Prostate gland (tissue), 2 donors: ENCODE measurements at regions not wholly inside any gene's neighbourhood (a gene's known extent, or its start where the extent isn't known, plus 50 kb on each side); places are given as distances from the start of the nearest gene placed in this dataset.

Experiments used
- DNase-seq: peaks from one replicate; pipeline ENCODE4 v3.0.0-alpha.2; 2019; ENCODE audit warnings: low spot score
- H3K27ac ChIP-seq, 2 donors: fragments of 200-600 bp; sonication (generic); 2 replicates each; pipeline ENCODE4 v1.5.1; 2017 to 2019
- H3K27me3 ChIP-seq: fragments of 200-600 bp; sonication (generic); replicated peaks from 2 replicates; pipeline ENCODE4 v1.5.1; 2019; ENCODE audit not compliant: insufficient read depth
- H3K36me3 ChIP-seq, 2 donors: fragments of 200-600 bp; sonication (generic); 1 replicate in 1 of 2; 2 replicates in 1 of 2; pipeline versions ENCODE4 v1.5.1 to v1.8.1; 2017 to 2019
- H3K4me1 ChIP-seq: fragments of 200-600 bp; sonication (generic); replicated peaks from 2 replicates; pipeline ENCODE4 v1.5.1; 2019
- H3K4me3 ChIP-seq, 2 donors: fragments of 200-600 bp; sonication (generic); 2 replicates each; pipeline ENCODE4 v1.5.1; 2017 to 2019
- H3K9me3 ChIP-seq: fragments of 200-600 bp; sonication (generic); 2 replicates; pipeline ENCODE4 v1.5.1; 2017
- CTCF ChIP-seq, 4 experiments: fragments of 200-600 bp in 2 of 4; fragments of 450-650 bp in 2 of 4; sonication (generic) in 2 of 4; IDR thresholded peaks; 1 replicate in 3 of 4; 2 replicates in 1 of 4; pipeline ENCODE4 v1.5.1; 2016 to 2019; ENCODE audit warnings: antibody characterized with exemption in 4 of 4, mild to moderate bottlenecking in 2 of 4, moderate library complexity in 2 of 4
- POLR2A ChIP-seq: fragments of 450-650 bp; IDR thresholded peaks from one replicate; pipeline ENCODE4 v1.6.1; 2016; ENCODE audit warnings: antibody characterized with exemption, mild to moderate bottlenecking
- POLR2AphosphoS5 ChIP-seq: sonication (generic); formaldehyde crosslinking; IDR thresholded peaks from one replicate; pipeline ENCODE4 v1.6.1; 2017; ENCODE audit warnings: antibody characterized with exemption
- WGBS: methylation state at CpG from one replicate; pipeline ENCODE4 v1.1.5; 2018; 5-methylcytosine and 5-hydroxymethylcytosine counted together
- intact Hi-C: fragments of 100-400 bp; cut with DNase I; formaldehyde crosslinking; loops from one replicate; pipeline ENCODE4 v1.14.2; 2022

DNA sequence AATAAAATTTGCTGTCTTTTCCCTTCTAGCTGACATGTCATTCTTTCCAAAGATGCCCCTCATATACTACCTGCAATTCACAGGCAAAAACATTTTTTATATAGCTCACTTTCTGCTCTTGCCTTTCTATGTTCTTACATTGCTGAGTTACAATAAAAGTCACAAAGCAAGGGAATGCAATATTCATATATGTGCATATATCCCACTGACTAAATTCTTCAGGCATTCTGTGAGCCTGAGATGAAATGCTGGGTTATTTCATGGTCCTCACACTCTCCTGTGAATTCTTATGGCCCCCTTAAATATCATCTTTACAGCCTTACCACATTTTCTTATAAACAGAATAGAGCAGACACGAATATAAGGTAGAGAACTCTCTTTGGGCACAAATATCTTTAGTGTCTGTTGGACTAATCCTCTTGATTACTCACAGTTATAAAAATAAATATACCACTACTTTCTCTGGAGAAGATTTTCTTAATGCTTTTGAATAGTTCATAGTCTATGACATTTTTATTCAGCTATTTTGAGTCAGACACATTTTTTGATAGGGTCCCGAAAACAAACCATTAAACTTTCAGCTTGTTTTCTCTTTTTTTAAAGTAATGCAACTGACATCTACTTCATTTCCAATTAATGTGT, 84.1 kb upstream of the H2AZ1 start:
- Histone ChIP-seq H3K4me3 (no peak overlapping the region), H3K27ac (no peak overlapping the region), H3K36me3 (no peaks in the 10 kb centered on the region), H3K27me3 (no peaks in the 10 kb centered on the region), H3K9me3 (no peaks in the 10 kb centered on the region), H3K4me1 (no peaks in the 10 kb centered on the region)
- intact Hi-C loops: no loop called here
- DNase-seq: no peak
- 64% methylated on average over 2 of the region's 2 CpGs for WGBS
- TF ChIP-seq CTCF (IDR thresholded peaks at IDR 0.05): no peak
- TF ChIP-seq POLR2A: no peak
- TF ChIP-seq POLR2AphosphoS5: no peak

DNA sequence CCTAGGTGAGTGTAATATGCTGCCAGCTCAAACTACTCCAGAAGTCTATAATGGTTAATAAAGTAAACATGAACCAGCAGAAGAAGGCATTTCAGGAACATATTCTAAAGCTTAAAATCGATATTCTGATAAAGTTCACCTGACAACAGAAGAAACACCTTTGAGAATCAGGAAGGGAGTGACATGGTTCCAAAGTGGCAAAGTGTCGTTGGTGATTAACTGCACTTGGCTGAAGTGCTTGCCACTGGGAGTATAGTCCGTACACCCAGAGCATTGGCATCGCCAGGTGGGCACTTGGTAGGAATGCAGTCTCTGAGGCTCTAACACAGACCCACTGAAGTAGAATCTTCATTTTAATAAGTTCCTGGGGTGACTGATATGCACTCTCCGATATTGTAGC, 76.0 kb upstream of the H2AZ1 start:
- Histone ChIP-seq H3K4me3 (no peak overlapping the region), H3K9me3 (no peaks in the 10 kb centered on the region), H3K4me1 (no peaks in the 10 kb centered on the region), H3K27ac (no peak overlapping the region), H3K36me3 (no peaks in the 10 kb centered on the region), H3K27me3 (no peaks in the 10 kb centered on the region)
- intact Hi-C loops: no loop called here
- TF ChIP-seq POLR2A: no peak
- no peak for TF ChIP-seq POLR2AphosphoS5
- WGBS: 82% methylated on average over 5 of the region's 5 CpGs
- no peak for DNase-seq

GRCh38 chr4:100023800-100024199, 73.7 kb upstream of the H2AZ1 start:
- Histone ChIP-seq H3K4me3 (no peak overlapping the region), H3K27ac (no peak overlapping the region), H3K27me3 (no peaks in the 10 kb centered on the region), H3K36me3 (no peaks in the 10 kb centered on the region), H3K4me1 (no peaks in the 10 kb centered on the region), H3K9me3 (no peaks in the 10 kb centered on the region)
- no peak for DNase-seq
- TF ChIP-seq POLR2A: no peak
- TF ChIP-seq CTCF (IDR thresholded peaks at IDR 0.05): no peak
- no peak for TF ChIP-seq POLR2AphosphoS5
- intact Hi-C loops: no loop called here

DNA sequence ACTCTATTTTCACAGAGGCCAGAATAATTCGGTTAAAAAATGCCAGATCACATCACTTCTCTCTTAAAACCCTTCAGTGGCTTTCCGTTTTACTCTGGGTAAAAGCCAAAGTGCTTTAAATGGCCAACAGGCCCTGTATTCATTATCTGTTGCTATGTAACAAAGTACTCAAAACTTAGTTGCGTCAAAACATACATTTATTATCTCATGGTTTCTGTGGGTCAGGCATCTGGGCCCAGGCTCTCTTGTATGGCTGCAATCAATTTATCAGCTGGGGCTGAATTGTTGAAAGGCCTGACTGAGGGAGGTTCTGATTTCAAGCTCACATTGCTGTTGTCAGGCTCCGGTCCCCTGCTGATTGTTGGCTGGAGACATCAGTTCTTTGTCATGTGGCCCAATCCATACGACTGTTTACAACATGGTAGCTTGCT, 72.7 kb upstream of the H2AZ1 start:
- no peaks in the 10 kb centered on the region for H3K9me3 ChIP-seq
- H3K27ac ChIP-seq: no peak overlapping the region
- H3K4me1 ChIP-seq: no peaks in the 10 kb centered on the region
- H3K36me3 ChIP-seq: no peaks in the 10 kb centered on the region
- 57% methylated on average over 5 of the region's 5 CpGs for WGBS
- TF ChIP-seq POLR2AphosphoS5 (no peak), POLR2A (no peak), CTCF (IDR thresholded peaks at IDR 0.05) (no peak)
- intact Hi-C loops: no loop called here
- H3K27me3 ChIP-seq: no peaks in the 10 kb centered on the region
- no peak for DNase-seq
- H3K4me3 ChIP-seq: no peak overlapping the region

DNA sequence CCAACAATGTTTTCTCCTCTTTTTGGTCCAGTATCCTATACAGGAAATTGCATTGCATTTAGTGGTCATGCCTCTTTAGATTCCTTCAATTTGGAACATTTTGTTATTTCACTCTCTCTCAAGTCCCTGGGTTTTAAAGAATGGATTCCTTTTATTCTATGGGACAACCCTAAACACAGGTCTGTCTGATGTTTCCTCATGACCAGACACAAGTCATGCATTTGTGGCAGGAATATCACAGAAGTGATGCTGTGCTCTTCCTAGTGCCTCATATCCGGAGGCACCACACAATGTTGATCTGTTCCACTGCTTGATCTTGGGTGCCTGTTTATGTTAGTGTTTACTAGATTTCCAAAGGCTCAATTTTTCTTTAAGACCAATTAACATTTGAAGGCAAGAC, 69.7 kb upstream of the H2AZ1 start:
- H3K27me3 ChIP-seq: no peaks in the 10 kb centered on the region
- no peak overlapping the region for H3K27ac ChIP-seq
- intact Hi-C loops: no loop called here
- no peak overlapping the region for H3K4me3 ChIP-seq
- 100% methylated on average over 1 of the region's 1 CpG for WGBS
- no peak for DNase-seq
- H3K4me1 ChIP-seq: no peaks in the 10 kb centered on the region
- H3K9me3 ChIP-seq: no peaks in the 10 kb centered on the region
- no peaks in the 10 kb centered on the region for H3K36me3 ChIP-seq
- TF ChIP-seq POLR2AphosphoS5: no peak
- no peak for TF ChIP-seq POLR2A
- no peak for TF ChIP-seq CTCF (IDR thresholded peaks at IDR 0.05)
